ENCODE measurements at regions not wholly inside any gene's neighbourhood (a gene's known extent, or its start where the extent isn't known, plus 50 kb on each side); places are given as distances from the start of the nearest gene placed in this dataset.

DNA sequence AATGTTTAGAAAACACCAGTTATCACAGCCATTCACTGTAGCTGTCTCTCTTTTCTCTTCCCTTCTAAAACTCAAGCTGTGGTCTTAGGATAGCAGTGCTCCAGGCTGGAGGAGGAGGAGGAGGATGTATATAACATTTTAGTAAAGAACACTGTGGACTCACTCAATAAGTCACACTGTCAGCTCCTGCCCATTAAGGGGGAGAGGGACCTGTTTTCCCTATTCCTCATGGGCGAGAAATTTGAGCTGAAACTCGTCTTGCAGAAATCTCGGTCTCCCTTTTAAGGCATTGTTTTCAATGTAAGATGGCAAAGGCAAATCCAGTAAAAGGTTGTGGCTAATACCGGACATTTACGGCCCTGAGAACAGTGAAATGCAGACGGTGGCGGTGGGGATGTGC is 114.8 kb upstream of the ZNF236 start:
- TF ChIP-seq, protein P1, sequence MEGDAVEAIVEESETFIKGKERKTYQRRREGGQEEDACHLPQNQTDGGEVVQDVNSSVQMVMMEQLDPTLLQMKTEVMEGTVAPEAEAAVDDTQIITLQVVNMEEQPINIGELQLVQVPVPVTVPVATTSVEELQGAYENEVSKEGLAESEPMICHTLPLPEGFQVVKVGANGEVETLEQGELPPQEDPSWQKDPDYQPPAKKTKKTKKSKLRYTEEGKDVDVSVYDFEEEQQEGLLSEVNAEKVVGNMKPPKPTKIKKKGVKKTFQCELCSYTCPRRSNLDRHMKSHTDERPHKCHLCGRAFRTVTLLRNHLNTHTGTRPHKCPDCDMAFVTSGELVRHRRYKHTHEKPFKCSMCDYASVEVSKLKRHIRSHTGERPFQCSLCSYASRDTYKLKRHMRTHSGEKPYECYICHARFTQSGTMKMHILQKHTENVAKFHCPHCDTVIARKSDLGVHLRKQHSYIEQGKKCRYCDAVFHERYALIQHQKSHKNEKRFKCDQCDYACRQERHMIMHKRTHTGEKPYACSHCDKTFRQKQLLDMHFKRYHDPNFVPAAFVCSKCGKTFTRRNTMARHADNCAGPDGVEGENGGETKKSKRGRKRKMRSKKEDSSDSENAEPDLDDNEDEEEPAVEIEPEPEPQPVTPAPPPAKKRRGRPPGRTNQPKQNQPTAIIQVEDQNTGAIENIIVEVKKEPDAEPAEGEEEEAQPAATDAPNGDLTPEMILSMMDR (IDR thresholded peaks at IDR 0.05) = no peak
- no peak for TF ChIP-seq POLR2AphosphoS5 (IDR thresholded peaks at IDR 0.05)
- no peak for TF ChIP-seq EP300 (IDR thresholded peaks at IDR 0.05)

Measured in sigmoid colon (tissue), 4 donors.